Activated T-cell treated with anti-CD3 and anti-CD28 coated beads for 1 hour (primary cell): ENCODE measurements at regions not wholly inside any gene's neighbourhood (a gene's known extent, or its start where the extent isn't known, plus 50 kb on each side); places are given as distances from the start of the nearest gene placed in this dataset.
"Not testable (repeated sequence)": the region's sequence is repeated elsewhere in the genome, so short reads cannot be mapped to it uniquely, and the experiment has no call there.

Source experiments
- DNase-seq: peaks from one replicate; pipeline ENCODE4 v3.0.0-alpha.2; 2020; ENCODE audit warnings: low read depth

DNA sequence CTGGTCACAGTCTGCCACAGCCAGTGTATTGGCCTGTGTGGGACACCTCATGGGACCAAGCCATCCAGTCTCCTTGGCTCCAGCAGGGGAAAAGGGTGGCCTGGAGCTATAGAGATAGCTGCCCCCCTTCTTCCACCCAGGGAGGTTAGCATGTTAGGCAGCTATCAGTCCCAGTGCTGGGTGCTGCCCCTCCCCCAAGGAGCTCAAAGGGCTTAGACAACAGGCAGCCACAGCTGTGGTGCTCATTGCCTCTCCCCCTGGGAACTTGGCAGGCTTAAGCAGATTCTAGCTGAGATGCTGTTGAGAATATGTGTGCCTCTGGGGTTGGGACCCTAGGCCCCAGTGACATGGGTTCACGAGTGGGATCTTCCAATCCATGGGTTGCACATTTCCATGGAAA, 226.0 kb upstream of the PTGER4 start:
- DNase-seq = no peak

DNA sequence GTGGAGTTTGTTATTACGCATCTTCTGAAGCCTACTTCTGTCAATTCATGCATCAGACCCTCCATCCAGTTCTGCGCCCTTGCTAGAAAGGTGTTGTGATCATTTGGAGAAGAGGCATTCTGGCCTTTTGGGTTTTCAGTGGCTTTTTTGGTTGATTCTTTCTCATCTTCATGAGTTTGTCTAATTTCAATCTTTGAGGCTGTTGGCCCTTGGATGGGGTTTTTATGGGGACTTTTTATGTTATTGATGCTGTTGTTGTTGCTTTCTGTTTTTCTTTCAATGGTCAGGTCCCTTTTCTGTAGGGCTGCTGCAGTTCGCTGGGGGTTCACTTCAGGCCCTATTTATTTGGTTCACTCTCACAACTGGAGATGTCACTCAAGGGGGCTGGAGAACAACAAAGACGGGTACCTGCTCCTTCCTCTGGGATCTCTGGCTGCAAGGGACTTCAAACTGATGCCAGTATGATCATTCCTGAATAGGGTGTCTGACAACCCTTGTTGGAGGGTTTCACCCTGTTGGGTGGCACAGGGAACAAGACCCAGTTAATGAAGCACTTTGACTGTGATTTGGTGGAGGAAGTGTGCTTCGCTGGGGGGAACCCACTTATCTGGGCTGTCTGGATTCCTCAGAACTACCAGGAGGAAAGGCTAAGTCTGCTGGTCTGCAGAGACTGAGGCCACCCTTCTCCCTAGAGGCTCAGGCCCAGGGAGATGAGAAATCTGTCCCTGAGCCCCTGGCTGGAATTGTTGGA, 226.7 kb upstream of the PTGER4 start:
- no peak for DNase-seq

DNA sequence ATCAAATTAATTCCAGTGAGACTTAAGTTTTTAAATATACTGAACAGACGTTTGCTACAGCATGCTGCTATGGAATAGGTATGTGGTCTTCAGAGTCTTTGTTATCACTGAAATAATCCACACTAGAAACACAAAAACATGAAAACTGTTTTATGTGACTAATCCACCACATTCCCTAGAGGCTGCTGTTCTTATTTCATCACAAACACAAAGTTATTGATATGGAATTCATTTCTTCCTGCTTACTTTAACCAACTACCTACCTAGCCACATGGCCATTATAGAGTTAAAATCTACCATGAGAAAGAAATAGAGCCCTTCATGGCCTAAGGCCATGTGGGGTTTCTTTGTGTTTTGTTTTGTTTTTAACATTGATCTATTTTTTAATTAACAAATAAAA, 232.3 kb upstream of the PTGER4 start:
- DNase-seq = no peak

GRCh38 chr5:40446910-40447309, 232.8 kb upstream of the PTGER4 start:
- no peak for DNase-seq

- DNase-seq = no peak
Measured at GRCh38 chr5:40442346-40442745, 237.4 kb upstream of the PTGER4 start.

DNA sequence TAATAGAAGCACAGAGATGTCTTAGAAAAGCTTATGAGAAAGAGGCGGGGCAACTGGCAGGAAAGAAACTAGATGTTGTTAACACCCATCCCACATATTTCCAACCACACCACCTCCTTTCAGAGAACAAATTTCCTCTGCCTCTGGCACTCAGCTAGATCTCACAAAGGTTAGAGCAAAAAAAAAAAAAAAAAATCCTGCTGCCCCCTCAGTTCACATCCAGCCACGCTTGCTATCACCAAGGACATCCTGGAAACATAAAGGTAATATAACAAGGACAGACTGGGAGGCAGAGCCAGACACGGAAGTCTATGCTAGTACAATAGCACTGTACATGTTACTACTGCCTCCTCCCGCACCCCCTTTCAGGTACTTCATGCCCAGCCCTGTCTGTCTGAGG, 238.0 kb upstream of the PTGER4 start:
- DNase-seq = peak; percentile 13

DNA sequence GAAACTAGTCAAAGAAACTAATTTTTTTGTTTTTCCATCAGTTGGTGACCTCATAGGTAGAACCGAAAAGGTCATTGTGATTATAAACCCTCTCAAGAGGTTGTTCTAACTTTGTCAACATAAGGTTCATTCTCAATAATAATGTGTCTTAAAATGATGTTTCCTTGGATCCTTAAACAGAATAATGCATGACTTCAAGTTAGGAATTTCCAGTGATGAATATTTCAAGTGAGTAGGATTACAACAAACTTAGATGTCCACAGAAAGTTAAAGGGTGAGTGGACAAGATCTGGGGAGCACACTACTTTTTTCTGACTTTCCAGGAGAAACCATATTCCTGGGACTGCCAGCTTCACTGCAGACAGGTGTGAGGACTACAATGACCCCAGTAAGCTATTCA, 239.0 kb upstream of the PTGER4 start:
- no peak for DNase-seq

- not testable (repeated sequence) for DNase-seq
Measured at GRCh38 chr5:40439103-40439502, 240.6 kb upstream of the PTGER4 start.

- DNase-seq = not testable (repeated sequence)
Measured at GRCh38 chr5:40438646-40439045, 241.1 kb upstream of the PTGER4 start.

GRCh38 chr5:40437452-40437861, 242.3 kb upstream of the PTGER4 start:
- DNase-seq = no peak

DNA sequence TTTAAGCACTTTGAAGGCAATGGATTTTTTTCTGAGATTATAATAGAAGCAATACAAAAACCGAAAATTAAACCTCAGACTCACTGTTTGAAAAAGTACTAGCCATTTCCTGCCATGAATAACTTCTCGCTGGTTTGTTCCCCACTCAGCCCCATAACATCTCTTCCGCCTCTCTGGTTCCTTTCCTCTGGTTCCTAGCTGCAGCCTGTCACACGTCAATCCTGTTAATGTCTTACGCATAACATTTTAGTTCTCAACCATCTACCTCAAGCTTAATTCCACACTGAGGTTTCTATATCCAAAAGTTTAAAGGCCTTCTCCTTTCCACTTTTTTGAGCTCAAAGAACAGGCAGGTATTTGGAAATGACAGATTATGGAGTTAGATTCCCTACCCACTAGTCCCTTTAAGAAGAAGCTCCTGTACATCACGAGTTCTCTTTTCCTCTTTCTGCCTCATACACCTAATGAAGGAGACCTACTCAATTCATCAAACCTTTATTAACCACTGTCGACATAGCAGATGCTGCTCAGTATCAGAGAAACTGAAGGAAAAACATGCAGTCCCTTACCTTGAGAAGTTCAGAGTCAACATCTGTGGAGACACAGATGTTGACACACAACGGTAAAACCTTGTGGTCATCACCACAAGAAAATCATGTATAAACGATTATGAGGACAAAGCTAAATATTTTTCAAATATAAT, 243.0 kb upstream of the PTGER4 start:
- peak; percentile 11 for DNase-seq

DNA sequence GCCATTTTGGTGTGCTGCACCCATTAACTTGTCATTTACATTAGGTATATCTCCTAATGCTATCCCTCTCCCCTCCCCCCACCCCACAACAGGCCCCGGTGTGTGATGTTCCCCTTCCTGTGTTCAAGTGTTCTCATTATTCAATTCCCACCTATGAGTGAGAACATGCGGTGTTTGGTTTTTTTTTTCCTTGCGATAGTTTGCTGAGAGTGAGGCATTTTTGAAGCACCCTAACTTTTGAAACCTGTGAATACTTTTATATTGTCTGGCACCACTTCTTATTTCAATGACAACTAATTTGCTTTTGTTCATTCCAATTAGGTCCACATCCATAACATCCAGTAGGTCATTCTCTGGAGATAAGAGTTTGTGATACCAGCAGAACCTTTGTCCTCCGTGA, 244.0 kb upstream of the PTGER4 start:
- DNase-seq = not testable (repeated sequence)

- DNase-seq = no peak
Measured at GRCh38 chr5:40432836-40433235, 246.9 kb upstream of the PTGER4 start.

DNA sequence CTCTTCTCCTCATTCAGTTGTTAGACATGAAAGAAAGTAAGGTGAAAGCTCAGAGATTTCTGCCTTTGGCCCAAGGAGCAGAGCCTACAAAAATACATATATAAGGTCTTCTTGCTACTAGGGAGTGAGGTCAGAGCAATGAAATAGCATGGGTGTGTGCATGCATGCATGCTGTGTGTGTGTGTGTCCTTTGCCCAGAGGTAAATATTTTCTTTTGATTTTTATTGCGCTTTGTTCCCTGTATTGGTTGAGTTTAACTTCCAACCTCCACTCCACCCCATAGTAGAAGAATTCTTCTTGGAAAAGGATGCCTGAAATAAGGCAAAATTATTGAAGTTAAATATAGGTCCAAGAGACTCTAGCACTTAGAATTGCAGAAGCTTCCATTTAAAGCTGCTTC, 248.0 kb upstream of the PTGER4 start:
- DNase-seq = no peak

DNA sequence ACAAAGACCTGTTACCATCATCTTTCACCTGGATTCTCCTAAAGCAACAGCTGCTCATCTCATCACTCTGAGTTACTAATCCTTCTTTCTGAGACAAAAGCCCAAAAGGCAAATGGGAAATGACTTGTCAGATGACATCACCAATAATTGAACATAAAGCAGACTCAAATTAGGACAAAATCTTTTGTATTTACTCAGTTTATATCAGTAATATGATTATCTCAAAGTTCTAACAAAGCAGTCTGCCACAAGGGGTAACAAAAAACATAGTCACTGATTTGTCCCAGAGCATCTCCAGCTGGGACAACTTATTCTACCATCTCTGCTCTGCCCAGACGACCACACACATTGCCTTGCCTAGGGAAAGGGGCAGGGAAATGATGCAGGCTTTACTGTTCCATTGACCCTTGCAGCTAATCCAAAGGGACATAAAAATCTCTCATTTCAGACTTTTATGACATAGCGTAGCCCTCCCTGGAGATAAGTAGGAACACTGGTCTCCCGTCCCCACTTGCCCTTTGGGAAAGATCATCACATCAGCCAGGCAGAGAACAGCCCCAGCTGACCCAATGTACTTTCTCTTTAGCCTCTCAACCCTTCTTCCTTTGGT, 249.5 kb upstream of the PTGER4 start:
- DNase-seq = no peak

- DNase-seq = no peak
Measured at GRCh38 chr5:40429258-40430100, 250.2 kb upstream of the PTGER4 start.

- no peak for DNase-seq
Measured at GRCh38 chr5:40428815-40429214, 250.9 kb upstream of the PTGER4 start.

DNA sequence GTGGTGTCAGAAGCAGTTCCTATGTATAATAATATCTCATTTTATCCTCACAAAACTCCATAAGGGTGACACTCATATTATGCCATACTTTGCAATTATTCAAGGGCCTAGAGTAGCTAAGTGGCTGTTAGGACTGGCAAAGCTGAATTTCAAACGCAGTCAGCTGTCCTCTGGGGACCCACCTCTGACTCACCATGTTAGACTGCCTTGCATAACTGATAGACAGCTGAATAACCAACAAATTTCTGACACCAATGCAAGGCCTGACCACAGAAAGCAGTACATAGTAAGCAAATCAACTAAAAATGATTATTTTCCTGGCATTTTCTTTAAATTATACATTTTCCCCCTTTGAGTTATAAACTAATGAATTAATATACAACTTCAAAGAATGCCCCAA, 251.6 kb upstream of the PTGER4 start:
- no peak for DNase-seq

DNA sequence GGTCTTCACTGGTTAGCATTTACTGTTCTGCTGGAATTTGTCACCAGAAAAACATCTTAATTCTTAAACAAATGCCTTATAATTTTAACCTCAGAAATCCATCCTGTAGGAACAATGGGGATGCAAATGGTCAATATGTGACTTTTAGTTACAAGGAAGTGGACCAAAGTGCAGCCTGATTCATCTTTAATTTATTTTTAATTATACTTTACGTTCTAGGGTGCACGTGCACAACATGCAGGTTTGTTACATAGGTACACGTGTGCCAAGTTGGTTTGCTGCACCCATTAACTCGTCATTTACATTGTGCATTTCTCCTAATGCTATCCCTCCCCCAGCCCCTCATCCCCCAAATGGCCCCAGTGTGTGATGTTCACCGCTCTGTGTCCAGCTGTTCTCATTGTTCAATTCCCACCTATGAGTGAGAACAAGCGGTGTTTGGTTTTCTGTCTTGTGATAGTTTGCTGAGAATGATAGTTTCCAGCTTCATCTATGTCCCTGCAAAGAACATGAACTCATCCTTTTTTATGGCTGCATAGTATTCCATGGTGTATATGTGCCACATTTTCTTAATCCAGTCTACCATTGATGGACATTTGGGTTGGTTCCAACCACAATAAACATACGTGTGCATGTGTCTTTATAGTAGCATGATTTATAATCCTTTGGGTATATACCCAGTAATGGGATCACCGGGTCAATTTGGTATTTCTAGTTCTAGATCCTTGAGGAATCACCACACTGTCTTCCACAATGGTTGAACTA, 262.5 kb upstream of the PTGER4 start:
- not testable (repeated sequence) for DNase-seq

DNA sequence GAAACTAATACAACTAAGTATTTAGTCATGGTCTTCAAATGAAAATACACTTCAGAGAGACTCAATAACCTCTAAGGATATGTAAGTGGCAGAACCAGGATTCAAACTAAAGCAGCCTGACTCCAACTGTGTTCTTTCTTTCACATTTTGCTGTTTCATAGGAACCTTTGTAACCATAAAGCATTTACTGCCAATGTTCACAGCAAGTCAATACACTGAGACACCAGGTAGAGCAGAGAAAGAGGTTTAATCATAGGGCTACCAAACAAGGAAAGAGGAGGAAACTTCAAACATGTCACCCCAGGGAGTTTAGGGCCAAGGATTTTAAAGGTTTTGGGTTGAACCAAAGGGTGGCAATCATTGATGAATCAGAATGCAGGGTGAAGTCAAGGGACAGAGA, 263.1 kb upstream of the PTGER4 start:
- no peak for DNase-seq

DNA sequence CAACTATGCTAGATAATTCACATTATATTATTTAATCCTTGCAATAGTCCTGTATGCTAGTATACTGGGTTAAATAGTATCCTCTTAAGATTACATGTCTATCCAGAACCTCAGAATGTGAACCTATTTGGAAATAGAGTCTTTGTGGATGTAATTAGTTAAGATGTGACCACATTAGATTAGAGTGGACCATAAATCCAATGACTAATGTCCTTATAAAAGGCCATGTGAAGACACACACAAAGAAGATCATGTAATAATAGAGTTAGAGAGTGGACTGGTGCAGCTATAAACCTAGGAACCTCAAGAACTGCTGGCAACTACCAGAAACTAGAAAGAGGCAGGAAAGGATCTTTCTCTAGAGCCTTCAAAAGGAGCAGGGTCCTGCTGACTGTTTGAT, 263.6 kb upstream of the PTGER4 start:
- no peak for DNase-seq

GRCh38 chr5:40414922-40415321, 264.8 kb upstream of the PTGER4 start:
- DNase-seq = no peak
